ENCODE measurements at regions not wholly inside any gene's neighbourhood (a gene's known extent, or its start where the extent isn't known, plus 50 kb on each side); places are given as distances from the start of the nearest gene placed in this dataset.

DNA sequence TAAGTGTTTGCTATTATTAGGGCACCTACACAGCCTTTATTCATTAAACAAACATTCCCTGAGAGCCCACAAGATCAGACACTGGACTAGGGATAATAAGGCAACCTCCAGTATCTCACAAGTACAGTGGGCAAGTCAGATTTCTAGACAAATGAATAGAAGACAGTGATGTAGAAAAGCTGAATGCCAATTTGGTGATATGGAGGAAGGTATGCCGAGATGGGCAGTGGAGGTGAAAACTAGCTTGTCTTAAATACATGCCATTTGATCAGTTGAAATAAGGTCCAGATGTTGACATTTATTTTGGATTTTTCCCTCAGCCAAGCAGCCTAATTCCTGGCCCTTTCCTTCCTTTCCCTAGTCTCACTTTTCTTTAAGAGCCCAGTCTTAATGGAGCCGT, 130.3 kb downstream of the RXFP2 start:
- TF ChIP-seq, protein P1, sequence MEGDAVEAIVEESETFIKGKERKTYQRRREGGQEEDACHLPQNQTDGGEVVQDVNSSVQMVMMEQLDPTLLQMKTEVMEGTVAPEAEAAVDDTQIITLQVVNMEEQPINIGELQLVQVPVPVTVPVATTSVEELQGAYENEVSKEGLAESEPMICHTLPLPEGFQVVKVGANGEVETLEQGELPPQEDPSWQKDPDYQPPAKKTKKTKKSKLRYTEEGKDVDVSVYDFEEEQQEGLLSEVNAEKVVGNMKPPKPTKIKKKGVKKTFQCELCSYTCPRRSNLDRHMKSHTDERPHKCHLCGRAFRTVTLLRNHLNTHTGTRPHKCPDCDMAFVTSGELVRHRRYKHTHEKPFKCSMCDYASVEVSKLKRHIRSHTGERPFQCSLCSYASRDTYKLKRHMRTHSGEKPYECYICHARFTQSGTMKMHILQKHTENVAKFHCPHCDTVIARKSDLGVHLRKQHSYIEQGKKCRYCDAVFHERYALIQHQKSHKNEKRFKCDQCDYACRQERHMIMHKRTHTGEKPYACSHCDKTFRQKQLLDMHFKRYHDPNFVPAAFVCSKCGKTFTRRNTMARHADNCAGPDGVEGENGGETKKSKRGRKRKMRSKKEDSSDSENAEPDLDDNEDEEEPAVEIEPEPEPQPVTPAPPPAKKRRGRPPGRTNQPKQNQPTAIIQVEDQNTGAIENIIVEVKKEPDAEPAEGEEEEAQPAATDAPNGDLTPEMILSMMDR (IDR thresholded peaks at IDR 0.05; ENCODE audit: insufficient read depth, low read depth, low read length, missing control alignments): no peak
- no peak for DNase-seq (ENCODE audit: low read depth)
- H3K4me3 ChIP-seq (ENCODE audit: low read length): no peak overlapping the region

DNA sequence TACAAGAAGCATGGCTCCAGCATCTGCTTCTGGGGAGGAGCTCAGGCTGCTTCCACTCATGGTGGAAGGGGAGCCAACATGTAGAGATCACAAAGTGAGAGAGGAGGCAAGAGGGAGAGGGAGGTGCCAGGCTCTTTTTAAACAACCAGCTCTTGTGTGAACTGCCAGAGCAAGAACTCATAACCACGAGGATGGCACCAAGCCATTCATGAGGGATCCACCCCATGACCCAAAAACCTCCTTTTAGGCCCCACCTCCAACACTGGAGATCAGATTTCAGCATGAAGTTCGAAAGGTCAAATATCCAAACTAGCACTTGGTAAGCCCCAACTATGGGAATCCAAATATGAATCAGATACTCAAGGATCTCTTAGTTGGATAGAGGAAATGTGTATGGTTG, 131.2 kb downstream of the RXFP2 start:
- DNase-seq (ENCODE audit: low read depth): no peak
- TF ChIP-seq, protein P1 (IDR thresholded peaks at IDR 0.05; ENCODE audit: insufficient read depth, low read depth, low read length, missing control alignments): no peak
- H3K4me3 ChIP-seq (ENCODE audit: low read length): no peak overlapping the region

DNA sequence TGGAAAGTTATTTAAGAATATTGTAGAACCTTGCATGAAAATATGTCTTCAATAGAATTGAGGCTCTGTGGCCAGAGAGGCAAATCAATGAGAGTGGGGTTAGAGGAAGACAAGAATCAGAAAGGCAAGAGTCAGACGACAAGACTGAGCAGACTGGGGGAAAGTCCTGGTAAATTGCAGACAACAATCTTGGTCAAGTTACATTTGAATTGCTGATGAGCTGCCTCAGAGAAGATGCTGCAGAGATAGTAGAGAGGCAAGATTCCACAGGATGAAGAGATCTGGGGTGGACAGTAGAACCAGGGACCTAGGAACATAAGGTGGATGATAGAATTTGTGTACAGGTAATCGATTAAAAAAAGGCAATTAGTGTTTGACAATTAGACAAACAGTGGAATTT, 133.8 kb downstream of the RXFP2 start:
- TF ChIP-seq, protein P1 (IDR thresholded peaks at IDR 0.05; ENCODE audit: insufficient read depth, low read depth, low read length, missing control alignments): no peak
- H3K4me3 ChIP-seq (ENCODE audit: low read length): no peak overlapping the region
- DNase-seq (ENCODE audit: low read depth): no peak

DNA sequence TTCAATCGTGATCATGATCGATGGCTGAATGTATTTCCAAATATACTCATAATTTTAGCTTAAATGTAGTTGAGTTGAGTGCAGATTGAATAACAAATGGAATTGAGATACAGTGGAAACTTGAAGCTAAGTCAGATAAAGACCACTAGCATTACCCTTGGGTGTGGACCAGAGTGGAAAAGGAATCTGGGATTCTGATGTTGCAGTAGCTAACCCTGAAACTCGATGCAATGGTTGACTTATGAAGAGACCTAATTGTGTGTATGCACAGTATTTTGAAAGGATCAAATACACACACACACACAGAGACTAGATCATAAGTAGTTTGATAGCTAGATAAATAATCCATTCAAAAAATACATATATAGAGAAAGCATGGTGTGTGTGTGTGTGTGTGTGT, 135.8 kb downstream of the RXFP2 start:
- no peak for DNase-seq (ENCODE audit: low read depth)
- H3K4me3 ChIP-seq (ENCODE audit: low read length): no peak overlapping the region
- TF ChIP-seq, protein P1 (IDR thresholded peaks at IDR 0.05; ENCODE audit: insufficient read depth, low read depth, low read length, missing control alignments): no peak

DNA sequence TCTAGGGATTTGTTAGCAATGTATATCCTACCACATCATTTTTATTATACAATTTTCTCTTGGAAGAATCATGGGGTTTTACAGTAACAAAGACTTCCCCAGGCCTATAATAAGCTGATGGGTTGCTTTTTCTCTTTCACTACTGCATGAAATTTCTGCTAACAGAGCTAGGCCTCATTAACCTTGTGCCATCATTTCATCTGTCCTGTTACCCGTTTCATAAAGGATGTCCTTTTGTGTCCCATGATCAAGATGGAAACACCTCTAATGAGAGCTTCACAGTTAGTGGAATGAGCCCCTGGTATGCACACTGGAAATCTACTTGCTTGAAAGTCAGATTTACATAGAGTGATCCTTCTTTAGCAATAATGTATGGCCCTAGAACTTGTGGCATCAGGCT, 138.7 kb downstream of the RXFP2 start:
- no peak overlapping the region for H3K4me3 ChIP-seq (ENCODE audit: low read length)
- DNase-seq (ENCODE audit: low read depth): no peak
- TF ChIP-seq, protein P1 (IDR thresholded peaks at IDR 0.05; ENCODE audit: insufficient read depth, low read depth, low read length, missing control alignments): no peak

DNA sequence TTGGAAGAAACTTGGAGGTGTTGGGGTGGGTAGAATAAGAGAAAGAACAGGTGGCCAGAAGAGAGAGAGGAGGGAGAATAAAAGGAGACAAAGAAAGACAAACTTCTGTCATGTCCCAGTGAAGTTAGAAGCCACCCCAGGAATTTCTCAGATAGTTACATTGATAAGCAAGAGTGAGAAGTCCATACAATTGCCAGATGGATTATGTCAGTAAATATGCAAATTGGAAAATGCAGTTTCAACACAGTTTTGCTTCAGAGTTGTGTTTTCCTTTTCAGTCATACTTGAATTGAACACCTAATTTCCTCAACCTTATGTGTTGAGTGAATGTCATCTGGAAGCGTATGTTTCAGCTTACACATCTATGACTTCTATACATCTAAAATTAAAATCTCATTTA, 139.2 kb downstream of the RXFP2 start:
- H3K4me3 ChIP-seq (ENCODE audit: low read length): no peak overlapping the region
- TF ChIP-seq, protein P1 (IDR thresholded peaks at IDR 0.05; ENCODE audit: insufficient read depth, low read depth, low read length, missing control alignments): no peak
- DNase-seq (ENCODE audit: low read depth): no peak

DNA sequence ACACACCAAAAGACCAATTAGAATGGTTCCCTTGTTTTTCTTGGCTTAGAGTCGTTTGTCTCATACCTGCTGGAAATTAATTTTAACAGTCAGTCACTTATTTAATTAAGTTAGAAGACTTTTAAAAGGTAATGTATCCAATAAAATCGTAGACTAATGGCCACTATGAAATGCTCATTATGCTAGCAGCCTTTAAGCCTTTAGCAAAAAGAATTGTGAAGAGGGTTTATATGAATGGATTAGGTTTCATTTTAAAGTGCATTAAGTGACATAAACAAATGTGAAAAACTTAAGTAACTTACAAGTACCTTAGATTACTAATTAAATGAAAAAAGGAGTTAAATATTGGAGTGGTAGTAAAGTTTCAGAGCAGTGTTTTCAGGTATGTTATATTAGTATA, 139.6 kb downstream of the RXFP2 start:
- TF ChIP-seq, protein P1 (IDR thresholded peaks at IDR 0.05; ENCODE audit: insufficient read depth, low read depth, low read length, missing control alignments): no peak
- no peak for DNase-seq (ENCODE audit: low read depth)
- no peak overlapping the region for H3K4me3 ChIP-seq (ENCODE audit: low read length)
